NCI-H2196 (cell line): ENCODE measurements at regions not wholly inside any gene's neighbourhood (a gene's known extent, or its start where the extent isn't known, plus 50 kb on each side); places are given as distances from the start of the nearest gene placed in this dataset.

Source experiments
- DNase-seq: peaks from one replicate; lab custom pipeline; 2025; ENCODE audit not compliant: unreplicated experiment; lab: John Stamatoyannopoulos, UW

DNA sequence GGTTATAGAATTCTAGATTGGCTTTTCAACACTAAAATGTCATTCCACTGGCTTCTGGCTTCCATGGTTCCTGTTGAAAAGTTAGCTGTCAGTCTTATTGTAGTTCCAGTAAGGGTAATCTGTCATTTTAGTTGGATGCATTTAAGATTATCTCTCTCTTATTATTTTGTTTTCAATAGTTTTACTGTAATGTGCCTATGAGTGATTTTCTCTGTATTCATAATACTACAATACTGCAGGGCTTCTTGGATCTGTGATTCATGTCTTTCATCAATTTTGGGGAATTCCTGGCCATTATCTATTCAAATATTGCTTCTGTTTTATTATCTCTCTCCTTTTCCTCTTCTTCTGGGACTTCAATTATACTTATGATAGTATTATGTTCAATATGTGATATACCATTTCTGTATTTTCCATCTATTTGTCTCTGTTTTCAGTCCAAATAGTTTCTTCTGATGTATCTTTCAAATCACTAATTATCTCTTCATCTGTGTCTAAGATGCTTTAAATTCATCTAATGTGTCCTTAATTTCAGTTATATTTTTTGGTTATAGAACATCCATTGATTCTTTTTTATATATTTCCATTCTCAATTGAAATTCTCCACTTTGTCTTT, 101.5 kb downstream of the KCTD15 start:
- DNase-seq = no peak

DNA sequence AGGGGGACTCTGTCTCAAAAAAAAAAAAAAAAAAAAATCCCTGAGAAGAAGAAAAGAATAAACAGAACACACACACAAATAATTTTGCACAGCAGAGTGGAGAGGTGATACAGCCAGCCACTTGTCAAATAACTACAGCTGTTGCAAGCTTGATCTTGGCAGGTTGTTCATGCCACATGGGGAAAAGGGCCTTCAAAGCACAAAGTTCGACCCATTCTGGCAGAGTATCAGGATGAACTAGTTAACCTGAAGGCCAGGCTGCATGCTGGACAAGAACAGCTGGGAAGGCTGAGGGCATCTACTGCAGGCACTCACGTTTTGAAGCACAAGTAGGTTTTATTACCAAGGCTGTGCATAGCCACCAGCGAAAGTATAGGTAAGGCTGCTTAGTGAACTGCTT, 104.1 kb downstream of the KCTD15 start:
- no peak for DNase-seq

DNA sequence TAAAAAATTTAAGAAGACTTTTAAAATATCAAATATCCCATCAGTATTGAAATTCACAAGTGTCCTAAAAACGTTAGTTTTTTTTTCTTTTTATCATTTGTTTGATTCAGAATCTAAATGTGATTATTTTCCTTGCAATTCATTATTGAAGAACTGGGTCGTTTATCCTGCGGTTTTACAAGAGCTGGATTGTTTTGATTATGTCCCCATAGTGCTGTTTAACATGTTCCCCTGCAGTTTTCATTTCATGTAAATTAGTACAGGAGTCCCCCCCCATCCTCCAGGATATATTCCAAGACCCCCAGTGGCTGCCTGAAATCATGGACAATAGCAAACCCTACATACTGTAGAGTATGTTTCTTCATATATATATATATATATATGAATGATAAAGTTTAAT, 105.7 kb downstream of the KCTD15 start:
- DNase-seq = no peak

DNA sequence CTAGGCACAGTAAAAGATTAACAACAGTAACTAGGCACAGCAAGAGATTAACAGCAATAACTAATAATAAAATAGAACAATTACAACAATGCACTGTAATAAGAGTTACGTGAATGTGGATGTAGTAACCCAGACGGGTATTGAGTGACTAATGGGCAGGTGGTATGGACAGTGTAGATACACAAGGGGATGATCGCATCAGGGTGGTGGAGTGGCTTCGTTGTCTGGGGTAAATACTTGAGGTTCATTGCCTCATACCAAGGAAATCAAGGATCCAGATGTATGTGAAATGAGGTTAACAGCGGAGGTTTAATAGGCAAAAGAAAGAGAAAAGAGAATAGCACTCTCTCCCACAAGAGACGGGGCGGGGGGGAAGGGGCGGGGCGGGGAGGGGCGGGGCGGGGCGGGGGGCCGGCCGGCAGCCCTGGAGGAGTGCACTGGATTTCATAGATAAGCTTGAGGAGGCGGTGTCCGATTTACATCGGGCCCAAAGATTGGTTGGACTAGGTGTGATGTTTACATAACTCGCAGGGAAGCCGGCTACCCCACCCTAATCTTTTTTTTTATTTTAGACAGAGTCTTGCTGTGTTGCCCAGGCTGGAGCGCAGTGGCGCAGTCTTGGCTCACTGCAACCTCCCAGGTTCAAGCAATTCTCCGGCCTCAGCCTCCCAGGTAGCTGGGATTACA, 106.3 kb downstream of the KCTD15 start:
- DNase-seq = no peak

DNA sequence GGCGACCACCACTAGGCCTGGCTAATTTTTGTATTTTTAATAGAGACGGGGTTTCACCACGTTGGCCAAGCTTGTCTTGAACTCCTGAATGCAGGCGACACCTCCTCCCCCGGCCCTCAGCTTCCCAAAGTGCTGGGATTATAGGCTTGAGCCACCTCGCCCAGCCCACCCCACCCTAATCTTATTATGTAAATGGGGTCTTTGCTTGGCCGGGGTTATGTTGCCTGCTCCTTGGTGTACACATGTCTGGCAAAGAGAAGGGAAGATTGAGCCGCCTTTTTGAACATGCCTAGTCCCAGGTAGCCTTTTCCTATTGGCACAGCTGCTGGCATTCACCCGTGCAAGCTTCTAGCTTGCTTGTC, 106.8 kb downstream of the KCTD15 start:
- DNase-seq = no peak

DNA sequence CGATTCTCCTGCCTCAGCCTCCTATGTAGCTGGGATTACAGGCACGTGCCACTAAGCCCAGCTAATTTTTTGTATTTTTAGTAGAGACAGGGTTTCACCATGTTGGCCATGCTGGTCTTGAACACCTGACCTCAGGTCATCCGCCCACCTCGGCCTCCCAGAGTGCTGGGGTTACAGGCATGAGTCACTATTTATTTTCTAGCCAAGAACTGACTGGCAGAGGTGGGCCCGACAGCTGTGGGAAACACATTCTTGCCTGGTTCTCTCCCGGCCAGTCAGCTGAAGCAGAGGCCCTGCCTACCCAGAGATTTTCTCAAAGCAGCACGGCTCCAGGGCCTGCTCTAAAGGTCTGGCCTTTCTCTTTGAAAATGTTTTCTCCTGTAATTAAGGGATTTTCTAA, 108.0 kb downstream of the KCTD15 start:
- DNase-seq = no peak

DNA sequence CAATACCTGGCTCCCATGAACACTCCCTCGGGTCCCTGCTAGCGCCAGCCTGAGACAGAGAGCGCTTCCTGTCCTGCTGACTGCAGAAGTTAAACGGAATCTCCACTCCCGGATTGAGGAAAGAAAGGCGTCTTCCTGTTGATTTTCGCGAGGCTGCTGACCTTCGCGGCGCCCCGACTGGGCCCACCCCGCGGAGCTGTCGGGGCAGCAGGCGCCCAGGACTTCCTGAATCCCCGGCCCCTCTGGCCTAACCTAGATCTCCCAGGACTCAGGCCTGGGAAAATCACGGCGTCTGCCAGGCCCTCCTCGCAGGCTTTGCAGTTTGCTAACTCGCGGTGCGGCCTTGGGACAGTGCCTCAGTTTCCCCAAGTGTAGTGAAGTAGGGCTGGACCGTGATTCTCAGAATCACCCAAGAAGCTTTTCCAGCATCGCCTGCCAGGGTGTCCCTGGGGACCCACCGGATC, 108.8 kb downstream of the KCTD15 start:
- no peak for DNase-seq

DNA sequence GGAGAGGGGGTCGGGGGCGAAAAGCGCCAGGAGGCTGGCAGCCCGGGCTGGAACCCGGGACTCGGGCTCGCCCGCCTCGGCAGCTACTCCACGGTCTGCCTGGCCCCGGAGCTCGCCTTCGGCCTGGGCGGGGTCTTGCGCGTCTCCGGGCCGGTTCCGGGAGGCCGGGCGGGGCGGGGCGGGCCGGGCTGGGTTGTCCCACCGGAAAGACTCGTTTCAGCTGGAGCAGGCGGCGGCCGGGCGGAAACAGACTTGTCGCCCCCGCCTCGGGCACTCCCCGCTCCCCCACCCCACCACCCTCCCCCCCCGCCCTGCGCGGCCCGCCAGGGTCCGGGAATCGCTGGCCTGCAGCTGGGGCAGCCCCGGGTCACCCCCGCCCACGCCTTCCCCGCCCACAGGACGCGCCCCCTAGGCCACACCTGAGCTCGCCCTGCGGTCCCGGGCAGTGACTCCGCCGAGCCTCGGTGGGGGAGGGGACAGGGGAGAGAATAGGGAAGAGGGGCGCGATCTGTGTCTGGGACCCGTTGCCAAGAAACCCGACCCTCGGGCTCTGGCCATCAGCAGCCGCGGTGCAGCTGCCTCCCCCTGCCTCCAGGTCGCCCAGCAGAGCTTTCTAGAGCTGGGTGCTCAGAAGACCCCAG, 109.4 kb downstream of the KCTD15 start:
- no peak for DNase-seq

DNA sequence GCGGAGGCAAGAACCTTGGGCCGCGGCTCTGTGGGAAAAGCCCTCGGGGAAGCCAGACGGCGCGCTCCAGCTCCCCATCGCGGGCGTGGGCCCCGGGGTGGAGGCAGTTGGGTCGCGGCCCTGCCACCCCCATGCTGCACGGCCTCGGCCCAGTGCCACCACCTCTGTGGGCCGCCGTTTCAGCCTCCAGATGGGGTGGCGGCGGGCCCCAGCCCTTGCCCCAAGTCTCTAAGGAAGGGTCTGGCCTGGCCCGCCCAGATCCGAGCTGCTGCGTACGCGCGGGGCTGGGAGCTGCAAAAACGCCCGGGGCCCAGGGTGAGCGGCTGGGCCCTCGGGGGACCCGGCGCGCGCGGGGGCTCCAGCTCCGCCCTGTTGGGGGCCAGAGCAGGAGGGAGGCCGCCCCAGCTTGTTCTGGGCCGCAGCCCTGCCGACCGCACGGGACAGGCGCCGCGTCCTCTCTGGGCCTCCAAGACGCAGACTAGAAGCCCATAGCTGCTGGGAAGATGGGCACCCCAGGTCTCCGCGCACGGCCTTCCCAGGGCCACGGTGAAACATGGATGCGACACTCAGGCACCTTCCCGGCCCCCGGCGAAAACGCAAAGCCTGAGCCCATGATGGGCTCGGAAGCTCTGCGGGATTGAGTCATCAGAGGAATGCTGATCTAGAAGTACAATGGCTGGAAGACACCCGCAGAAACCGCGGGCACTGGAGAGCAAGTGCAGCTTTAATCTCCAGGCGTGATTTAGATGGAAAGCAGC, 110.1 kb downstream of the KCTD15 start:
- DNase-seq = no peak

DNA sequence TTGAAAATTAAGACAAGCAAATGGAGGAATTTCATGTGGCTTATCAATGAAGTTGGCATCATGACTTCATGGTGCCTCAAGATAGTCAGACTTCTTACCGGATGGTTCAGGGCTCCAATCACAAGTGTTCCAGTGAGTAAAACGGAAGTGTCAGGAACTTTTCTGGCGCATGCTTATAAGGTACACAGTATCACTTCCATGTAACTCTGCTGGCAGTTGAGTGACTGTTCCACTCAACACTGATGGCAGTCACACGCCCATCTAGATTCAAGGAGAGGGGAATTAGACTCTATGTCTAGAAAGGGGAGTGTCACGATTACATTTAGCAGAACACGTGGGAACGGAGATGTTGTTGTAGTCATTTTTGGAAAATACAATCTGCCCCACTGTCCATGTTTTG, 114.3 kb downstream of the KCTD15 start:
- DNase-seq = no peak

DNA sequence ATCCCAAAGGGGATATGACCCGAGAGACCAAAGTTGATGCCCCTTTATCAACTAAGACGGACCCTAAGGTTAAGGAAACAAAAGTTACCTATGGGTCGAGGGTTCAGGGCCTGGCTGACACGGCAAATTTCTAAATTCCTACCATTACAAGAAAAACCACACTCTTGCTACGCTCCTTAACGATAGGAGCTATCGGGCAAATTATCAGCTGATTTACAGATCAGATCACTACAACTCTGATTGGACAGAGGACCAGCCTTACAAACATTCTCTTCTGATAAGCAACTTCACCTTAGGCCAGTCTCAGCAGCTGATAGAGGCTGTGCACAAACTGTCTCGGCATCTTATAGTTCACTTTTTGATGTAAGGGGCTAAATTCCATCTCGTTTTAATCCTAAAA, 117.9 kb downstream of the KCTD15 start:
- no peak for DNase-seq

DNA sequence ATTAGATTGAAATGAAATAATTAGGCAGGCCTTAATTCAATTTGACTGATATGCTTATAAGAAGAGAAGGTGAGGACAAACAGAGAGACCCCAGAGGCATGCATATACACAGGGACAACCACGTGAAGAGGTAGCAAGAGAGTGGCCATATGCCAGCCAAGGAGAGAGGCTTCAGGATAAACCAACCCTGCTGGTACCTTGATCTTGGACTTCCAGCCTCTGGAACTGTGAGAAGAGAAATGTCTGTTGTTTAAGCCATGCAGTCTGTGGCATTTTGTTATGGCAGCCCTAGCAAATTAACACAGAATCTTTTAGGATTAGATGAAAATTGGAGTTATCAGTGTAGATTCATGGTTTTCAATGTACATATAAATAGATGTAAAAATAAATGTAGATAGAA, 120.1 kb downstream of the KCTD15 start:
- DNase-seq = no peak

DNA sequence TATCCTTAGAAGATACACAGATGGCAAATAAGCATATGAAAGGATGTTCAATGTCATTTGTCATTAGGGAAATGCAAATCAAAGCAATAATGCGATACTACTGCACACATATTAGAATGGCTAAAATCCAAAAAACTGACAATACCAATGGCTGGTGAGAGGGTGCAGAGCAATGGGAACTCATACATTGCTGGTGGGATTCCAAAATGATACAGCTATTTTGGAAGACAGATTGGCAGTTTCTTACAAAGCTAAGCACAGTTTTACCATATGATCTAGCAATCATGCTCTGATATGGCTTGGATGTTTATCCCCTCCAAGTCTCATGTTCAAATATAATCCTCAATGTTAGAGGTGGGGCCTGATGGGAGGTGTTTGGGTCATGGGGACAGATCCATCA, 122.6 kb downstream of the KCTD15 start:
- no peak for DNase-seq

DNA sequence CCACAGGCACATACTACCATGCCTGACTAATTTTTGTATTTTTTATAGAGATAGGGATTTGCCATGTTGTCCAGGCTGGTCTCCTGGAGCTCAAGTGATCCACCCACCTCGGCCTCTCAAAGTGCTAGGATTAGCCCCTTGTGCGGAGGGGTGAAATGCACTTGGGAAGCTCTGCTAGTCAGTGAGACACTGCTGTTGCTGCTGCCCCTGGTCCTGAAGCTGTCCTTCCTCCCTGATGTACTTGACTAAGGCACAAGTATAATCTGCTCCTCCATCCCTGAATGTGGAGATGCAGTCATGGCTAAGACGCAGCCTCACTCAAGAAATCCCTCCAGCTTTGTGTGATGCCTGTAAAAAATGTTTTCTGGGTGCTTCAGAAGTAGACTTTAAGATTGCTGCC, 124.5 kb downstream of the KCTD15 start:
- no peak for DNase-seq

DNA sequence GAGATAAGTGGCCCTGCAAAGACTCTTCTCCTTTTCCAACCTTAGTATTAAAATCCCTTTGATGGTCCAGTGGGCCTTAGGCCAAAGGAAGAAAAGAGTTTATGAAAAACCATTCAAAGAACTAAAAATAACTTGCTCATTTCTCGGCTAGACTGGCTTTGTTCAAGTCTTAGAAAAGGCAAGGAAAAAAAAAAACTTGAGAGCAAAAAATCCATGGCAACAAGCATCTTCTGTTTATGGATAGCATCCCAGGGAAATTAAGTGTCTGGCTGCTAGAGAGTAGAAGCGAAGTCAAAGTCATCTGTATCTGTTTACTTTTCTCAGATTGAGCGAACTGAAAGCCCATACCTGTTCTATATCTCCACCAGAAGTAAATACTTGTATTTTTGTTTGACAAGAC, 129.6 kb downstream of the KCTD15 start:
- no peak for DNase-seq

DNA sequence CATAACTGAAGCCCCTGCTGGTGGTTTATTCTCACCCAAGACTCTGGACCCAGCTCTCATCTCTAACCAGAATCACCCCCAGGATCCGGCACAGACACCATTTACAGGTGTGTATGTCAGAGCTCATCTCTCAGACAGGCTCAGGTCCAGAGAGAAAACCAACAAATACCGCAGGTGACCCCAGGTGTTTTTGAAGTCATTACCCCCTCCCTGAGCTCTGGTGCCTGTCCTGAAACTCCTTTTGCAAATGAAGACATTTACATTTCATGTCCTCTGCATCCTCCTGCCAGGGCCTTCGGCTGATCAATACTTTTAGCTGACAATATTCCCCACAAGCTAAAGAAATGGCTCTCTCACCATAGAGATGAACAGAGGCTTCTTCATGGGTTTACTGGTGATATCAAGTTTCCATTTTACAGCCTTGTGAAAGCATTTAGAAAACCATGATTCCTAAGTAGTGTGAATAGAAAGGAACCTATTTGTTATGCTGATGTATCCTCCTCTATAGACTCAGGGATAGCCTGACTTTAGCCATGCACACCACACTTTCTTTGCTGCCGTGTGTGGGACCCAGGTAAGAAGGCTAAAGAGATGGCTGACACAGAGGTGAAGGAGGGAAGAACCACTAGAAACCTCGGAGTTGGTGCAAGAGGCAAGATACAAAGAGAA, 131.3 kb downstream of the KCTD15 start:
- DNase-seq = no peak

DNA sequence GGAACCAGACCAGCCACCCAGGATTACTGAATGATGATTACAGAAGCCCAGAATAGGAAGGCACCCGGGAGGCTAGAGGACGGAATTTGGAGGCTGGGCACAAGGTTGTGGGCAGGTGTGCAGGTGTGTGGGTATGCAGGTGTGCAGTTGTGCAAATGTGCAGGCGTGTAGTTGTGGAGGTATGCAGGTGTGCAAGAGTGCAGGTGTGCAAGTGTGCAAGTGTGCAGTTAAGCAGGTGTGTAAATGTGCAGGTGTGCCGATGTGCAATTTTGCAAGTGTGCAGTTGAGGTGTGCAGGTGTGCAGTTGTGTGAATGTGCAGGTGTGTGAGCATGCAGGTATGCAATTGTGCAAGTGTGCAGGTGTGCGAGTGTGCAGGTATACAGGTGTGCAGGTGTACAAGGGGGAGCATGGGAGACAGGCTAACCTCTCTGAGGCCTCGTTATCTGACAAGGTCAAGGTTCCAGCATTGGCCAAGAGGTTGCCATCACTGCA, 131.8 kb downstream of the KCTD15 start:
- DNase-seq = no peak

DNA sequence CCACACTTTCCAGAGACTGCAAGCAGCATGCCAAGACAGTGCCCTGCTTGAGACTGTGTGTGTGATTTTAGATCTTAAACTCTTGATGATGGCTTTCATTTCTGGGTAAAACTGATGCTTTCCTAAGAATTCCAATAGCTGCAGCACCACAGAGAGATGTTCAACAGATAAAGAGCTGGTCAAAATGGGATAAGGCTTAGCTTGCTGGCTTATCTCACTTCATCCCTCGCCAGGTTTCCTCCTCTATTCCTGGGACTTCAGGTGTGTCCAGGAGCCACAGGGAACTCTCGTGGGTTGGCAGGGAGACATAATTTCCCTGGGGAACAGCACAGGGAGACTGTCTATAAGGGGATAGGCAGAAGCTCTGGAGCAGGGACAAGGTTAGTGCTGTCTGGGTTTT, 137.3 kb downstream of the KCTD15 start:
- DNase-seq = no peak

DNA sequence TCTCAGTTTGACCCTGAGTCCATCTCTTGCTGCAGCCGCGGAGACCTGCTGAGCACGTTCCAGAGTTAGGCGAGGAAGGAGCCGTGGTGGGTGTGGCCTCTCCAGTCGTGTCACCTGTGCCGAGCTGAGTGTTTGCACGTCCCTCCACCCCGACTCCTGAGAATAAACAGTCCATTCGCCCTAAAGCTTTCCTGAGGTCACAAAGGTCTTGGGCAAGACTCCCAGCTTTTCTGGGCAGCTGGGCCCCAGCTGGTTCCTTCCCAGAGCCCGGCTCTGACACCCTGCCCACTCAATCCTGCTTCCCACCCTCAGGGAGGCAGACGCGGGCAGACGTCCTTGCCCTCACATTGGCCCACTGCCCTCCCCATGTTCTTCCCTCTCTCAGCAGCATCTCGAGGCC, 142.2 kb downstream of the KCTD15 start:
- no peak for DNase-seq

DNA sequence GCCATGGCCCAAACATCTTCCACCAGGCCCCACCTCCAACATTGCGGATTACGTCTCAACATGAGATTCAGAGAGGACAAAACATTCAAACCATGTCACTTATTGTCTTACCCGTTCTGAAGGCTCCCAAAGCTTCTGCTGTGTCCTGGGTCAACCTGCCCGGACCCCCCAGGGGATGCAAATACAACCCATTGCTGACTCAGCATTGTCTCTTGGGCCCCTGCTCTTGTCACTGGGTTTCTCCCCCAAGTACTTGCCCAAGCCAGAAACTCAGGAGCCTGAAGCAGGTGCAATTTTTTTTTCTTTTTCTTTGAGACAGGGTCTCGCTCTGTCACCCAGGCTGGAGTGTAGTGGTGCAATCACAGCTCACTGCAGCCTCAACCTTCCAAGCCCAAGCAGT, 144.5 kb downstream of the KCTD15 start:
- DNase-seq = no peak
